Upper lobe of left lung (tissue), 6 donors: ENCODE measurements at regions not wholly inside any gene's neighbourhood (a gene's known extent, or its start where the extent isn't known, plus 50 kb on each side); places are given as distances from the start of the nearest gene placed in this dataset.

Source experiments
- ATAC-seq, 2 donors: fragments of 200-7000 bp; cut with Tn5 transposase; one replicate each; pipeline ENCODE4 v1.9.1; 2022; ENCODE audit warnings: mild to moderate bottlenecking in 2 of 2, moderate library complexity in 2 of 2; ENCODE audit not compliant: low FRiP score in 2 of 2
- DNase-seq, 2 donors: peaks; one replicate each; pipeline ENCODE4 v3.0.0-alpha.2; 2019 to 2020
- H3K27ac ChIP-seq, 4 donors: fragments of 200-600 bp; sonication (generic); one replicate each; pipeline ENCODE4 v1.5.1; 2016 to 2019
- H3K27me3 ChIP-seq, 4 donors: fragments of 200-600 bp; sonication (generic); one replicate each; pipeline ENCODE4 v1.5.1; 2017 to 2019
- H3K36me3 ChIP-seq, 4 donors: fragments of 200-600 bp; sonication (generic); one replicate each; pipeline ENCODE4 v1.5.1; 2016 to 2019
- H3K4me1 ChIP-seq, 4 donors: fragments of 200-600 bp; sonication (generic); one replicate each; pipeline ENCODE4 v1.5.1; 2018 to 2019
- H3K4me3 ChIP-seq, 4 donors: fragments of 200-600 bp; sonication (generic); one replicate each; pipeline ENCODE4 v1.5.1; 2017 to 2019; ENCODE audit warnings: mild to moderate bottlenecking in 2 of 4, moderate library complexity in 1 of 4
- H3K9me3 ChIP-seq, 4 donors: fragments of 200-600 bp; sonication (generic); one replicate each; pipeline ENCODE4 v1.5.1; 2018 to 2019
- EP300 ChIP-seq, 4 donors: sonication (generic); formaldehyde crosslinking; IDR thresholded peaks; one replicate each; pipeline ENCODE4 v1.5.1; 2017; ENCODE audit warnings: antibody characterized with exemption in 4 of 4, control low read depth in 2 of 4
- POLR2A ChIP-seq, 4 donors: fragments of 450-650 bp; IDR thresholded peaks; one replicate each; pipeline ENCODE4 v1.5.1; 2016 to 2017; ENCODE audit warnings: antibody characterized with exemption in 4 of 4, mild to moderate bottlenecking in 2 of 4
- POLR2AphosphoS5 ChIP-seq, 2 donors: sonication (generic); formaldehyde crosslinking; IDR thresholded peaks; one replicate each; pipeline ENCODE4 v1.5.1; 2017; ENCODE audit warnings: antibody characterized with exemption in 2 of 2
- WGBS, 2 donors: methylation state at CpG; one replicate each; pipeline ENCODE4 v1.1.5; 2017 to 2018; 5-methylcytosine and 5-hydroxymethylcytosine counted together
- TF ChIP-seq, protein P1 (sequence below), 6 experiments: fragments of 450-650 bp in 4 of 6; fragments of 200-600 bp in 2 of 6; sonication (generic) in 2 of 6; IDR thresholded peaks; one replicate each; pipeline ENCODE4 v1.5.1; 2016 to 2019; ENCODE audit warnings: antibody characterized with exemption in 6 of 6
- donor health status: DM: no; HTN: no; CAD: no; lungs with moderate emphysema.
- donor health status: DM: no; HTN: yes; CAD: no; lungs with severe emphysema.

DNA sequence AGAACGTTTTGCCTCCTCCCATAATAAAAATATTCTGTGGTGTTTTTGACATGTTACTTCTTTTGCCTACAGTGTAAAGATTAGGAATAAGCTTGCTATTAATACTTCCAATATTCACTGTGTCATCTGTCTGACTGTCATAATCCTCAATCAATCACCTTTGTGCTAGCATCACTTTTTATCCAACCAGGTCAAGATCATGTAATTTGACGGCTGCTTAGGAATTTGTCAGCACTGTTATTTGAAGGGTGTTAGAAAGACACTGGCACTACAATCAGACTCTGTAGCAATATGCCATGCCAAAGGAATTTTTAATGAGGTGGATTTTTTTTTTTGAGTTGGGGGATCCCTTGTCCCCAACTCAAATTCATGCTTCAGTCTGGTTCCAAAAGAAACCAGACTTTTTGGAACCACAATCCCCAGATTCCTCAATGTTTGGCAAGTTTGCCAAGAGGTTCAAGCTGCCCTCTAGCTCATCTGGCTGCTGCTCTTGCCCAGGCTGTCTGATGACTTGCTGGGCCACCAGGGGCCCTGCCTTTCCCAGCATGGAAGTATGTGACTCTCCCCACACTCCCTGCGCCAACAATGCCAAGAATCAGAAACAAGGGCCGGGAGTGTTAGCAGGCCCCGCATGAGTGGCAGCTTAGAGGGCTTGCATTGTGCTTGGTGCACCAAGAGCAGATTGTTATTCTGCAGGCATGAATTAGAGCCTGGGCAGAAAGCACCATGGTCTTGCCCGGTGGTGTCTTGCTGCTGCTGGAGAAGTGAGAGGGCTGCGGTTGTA lies 58.6 kb upstream of the TSC22D2 start:
- H3K27me3 ChIP-seq: no peaks in the 10 kb centered on the region
- peaks cover 0 to 7% (median 7%) of the 10 kb centered on the region in 4 donors for H3K4me1 ChIP-seq
- H3K4me3 ChIP-seq: no peak overlapping the region
- H3K36me3 ChIP-seq: no peaks in the 10 kb centered on the region
- TF ChIP-seq, protein P1, sequence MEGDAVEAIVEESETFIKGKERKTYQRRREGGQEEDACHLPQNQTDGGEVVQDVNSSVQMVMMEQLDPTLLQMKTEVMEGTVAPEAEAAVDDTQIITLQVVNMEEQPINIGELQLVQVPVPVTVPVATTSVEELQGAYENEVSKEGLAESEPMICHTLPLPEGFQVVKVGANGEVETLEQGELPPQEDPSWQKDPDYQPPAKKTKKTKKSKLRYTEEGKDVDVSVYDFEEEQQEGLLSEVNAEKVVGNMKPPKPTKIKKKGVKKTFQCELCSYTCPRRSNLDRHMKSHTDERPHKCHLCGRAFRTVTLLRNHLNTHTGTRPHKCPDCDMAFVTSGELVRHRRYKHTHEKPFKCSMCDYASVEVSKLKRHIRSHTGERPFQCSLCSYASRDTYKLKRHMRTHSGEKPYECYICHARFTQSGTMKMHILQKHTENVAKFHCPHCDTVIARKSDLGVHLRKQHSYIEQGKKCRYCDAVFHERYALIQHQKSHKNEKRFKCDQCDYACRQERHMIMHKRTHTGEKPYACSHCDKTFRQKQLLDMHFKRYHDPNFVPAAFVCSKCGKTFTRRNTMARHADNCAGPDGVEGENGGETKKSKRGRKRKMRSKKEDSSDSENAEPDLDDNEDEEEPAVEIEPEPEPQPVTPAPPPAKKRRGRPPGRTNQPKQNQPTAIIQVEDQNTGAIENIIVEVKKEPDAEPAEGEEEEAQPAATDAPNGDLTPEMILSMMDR (IDR thresholded peaks at IDR 0.05): no peak
- TF ChIP-seq POLR2A (IDR thresholded peaks at IDR 0.05): no peak
- TF ChIP-seq POLR2AphosphoS5 (IDR thresholded peaks at IDR 0.05): no peak
- no peak for TF ChIP-seq EP300 (IDR thresholded peaks at IDR 0.05)
- peak overlapping the region in 2 of 4 donors; percentile 6 to 39 for H3K27ac ChIP-seq
- ATAC-seq (peak; percentile 40 to 82), DNase-seq (peak; percentile 1 to 58)
- no peaks in the 10 kb centered on the region for H3K9me3 ChIP-seq
- WGBS, 2 donors: 67 to 69% methylated on average over 7 of the region's 7 CpGs

DNA sequence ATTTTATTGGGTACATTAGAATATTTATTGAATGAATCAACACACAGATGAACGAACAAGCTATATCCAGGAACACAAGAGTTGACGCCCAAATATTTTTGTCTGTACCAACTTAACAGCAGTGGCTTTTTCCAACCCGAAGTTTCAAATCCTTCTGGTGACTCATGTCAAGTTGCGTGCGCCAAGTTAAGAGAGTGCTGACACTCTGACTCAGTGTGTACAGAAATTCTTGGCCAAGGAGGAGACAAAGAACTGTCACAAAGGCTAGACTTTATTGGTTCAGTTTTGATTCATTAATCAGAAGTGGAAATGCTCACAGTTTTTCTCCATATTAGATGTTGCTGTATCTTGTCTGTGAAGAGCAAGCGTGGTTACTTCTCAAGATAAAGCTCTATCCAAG lies 59.6 kb upstream of the TSC22D2 start:
- ATAC-seq (peak; percentile 78 to 89), DNase-seq (peak in 1 of 2 donors; percentile 49)
- Histone ChIP-seq H3K27me3 (no peaks in the 10 kb centered on the region), H3K27ac (no peak overlapping the region), H3K9me3 (no peaks in the 10 kb centered on the region), H3K4me1 (peaks cover 0 to 7% (median 7%) of the 10 kb centered on the region in 4 donors), H3K4me3 (no peak overlapping the region), H3K36me3 (no peaks in the 10 kb centered on the region)
- 42 to 54% methylated on average over 6 of the region's 6 CpGs for WGBS, 2 donors
- TF ChIP-seq POLR2AphosphoS5 (IDR thresholded peaks at IDR 0.05): no peak
- TF ChIP-seq, protein P1 (IDR thresholded peaks at IDR 0.05): no peak
- no peak for TF ChIP-seq EP300 (IDR thresholded peaks at IDR 0.05)
- TF ChIP-seq POLR2A (IDR thresholded peaks at IDR 0.05): no peak

DNA sequence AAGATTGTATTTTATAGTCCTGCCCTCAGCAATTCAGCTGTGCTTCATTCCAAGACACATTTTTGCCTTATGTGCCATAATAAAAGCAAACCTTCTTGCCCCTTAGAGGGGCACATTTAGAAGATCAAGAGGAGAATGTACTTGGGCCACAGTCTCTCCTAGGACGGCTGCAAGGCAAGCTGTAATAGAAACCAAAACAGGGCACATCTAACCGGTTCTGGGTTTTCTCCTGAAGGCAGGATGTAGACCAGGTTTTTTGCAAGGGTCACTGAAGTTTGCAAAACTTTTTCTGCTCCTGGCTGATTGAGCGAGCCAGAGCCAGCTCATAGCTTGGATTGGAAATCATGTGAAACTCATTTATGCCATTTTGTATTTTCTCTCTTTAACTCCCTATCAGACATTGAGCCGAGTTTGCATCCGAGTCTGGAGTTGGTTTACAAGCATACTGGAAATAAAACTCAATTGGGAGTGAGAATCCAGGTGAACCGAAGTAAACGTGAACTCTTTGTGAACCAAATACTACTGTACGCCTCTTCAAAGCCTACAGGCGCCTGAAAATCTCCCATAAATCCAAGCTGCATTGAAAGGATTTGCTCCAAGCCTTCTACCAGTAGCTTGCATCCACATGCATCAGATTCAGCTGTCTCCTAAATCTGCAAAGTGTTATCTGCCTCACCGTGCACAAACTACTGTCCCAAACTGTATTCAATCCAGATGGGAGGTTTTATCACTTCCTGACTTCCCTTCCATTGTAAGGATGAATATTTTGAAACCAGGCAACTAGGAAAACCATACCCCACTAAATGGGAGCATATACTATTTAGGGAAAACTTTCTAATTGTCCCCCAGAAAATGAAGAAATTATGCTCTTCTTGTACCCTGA lies 60.9 kb upstream of the TSC22D2 start:
- no peak for TF ChIP-seq EP300 (IDR thresholded peaks at IDR 0.05)
- no peak for TF ChIP-seq POLR2AphosphoS5 (IDR thresholded peaks at IDR 0.05)
- TF ChIP-seq, protein P1 (IDR thresholded peaks at IDR 0.05): no peak
- TF ChIP-seq POLR2A (IDR thresholded peaks at IDR 0.05): no peak
- 79 to 87% methylated on average over 10 of the region's 10 CpGs for WGBS, 2 donors
- H3K9me3 ChIP-seq: no peaks in the 10 kb centered on the region
- H3K36me3 ChIP-seq: no peaks in the 10 kb centered on the region
- DNase-seq (no peak), ATAC-seq (no peak)
- no peaks in the 10 kb centered on the region for H3K27me3 ChIP-seq
- H3K27ac ChIP-seq: no peak overlapping the region
- H3K4me3 ChIP-seq: no peak overlapping the region
- H3K4me1 ChIP-seq: peaks cover 0 to 7% (median 7%) of the 10 kb centered on the region in 4 donors

DNA sequence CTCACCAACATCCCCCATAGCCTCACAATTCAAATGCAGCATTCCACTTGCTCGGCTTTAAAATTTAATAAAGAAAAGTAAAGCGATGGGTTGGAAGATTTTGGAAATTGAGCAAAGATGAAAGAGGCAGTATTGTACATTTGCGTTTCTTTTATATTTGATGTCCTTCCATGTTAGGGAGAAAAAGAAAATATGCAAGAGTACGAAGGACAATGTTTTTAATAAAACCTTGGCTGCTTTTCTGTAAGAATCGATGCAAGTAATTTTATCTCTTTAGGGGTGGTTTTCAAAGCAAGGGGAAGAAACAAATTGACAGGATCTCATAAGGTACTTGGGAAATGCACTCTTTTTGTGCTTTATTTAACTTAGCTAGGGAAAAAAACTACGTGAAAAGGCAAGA lies 61.8 kb upstream of the TSC22D2 start:
- 82 to 85% methylated on average over 6 of the region's 6 CpGs for WGBS, 2 donors
- Histone ChIP-seq H3K27ac (no peak overlapping the region), H3K4me3 (no peak overlapping the region), H3K9me3 (no peaks in the 10 kb centered on the region), H3K36me3 (no peaks in the 10 kb centered on the region), H3K27me3 (no peaks in the 10 kb centered on the region), H3K4me1 (peaks cover 0 to 7% (median 7%) of the 10 kb centered on the region in 4 donors)
- ATAC-seq (no peak), DNase-seq (no peak)
- no peak for TF ChIP-seq POLR2A (IDR thresholded peaks at IDR 0.05)
- TF ChIP-seq, protein P1 (IDR thresholded peaks at IDR 0.05): no peak
- TF ChIP-seq EP300 (IDR thresholded peaks at IDR 0.05): no peak
